A549 (cell line): ENCODE measurements at regions not wholly inside any gene's neighbourhood (a gene's known extent, or its start where the extent isn't known, plus 50 kb on each side); places are given as distances from the start of the nearest gene placed in this dataset.

Source experiments
- ATAC-seq, 2 experiments: fragments of 200-7000 bp in 1 of 2; fragments of >200 bp in 1 of 2; cut with Nextera tagmentation in 1 of 2; cut with Tn5 transposase in 1 of 2; 3 replicates each; pipeline versions ENCODE4 v1.8.0 to v1.9.1; 2018 to 2020; ENCODE audit warnings: mild to moderate bottlenecking in 1 of 2, moderate library complexity in 1 of 2
- CTCF ChIA-PET: fragments of 300-600 bp; sonication (Branson Sonifier 250); formaldehyde crosslinking; extraction: SDS; loops from one replicate; lab custom pipeline; 2021; ENCODE audit warnings: antibody characterized with exemption, inconsistent platforms; lab: Yijun Ruan, JAX
- POLR2A ChIA-PET: fragments of 350-600 bp; formaldehyde crosslinking; extraction: SDS; loops from one replicate; lab custom pipeline; 2021; ENCODE audit warnings: antibody characterized with exemption, inconsistent platforms; lab: Yijun Ruan, JAX
- DNase-seq, 2 experiments: peaks; one replicate each; pipeline versions ENCODE4 v3.0.0 to v3.0.0-alpha.2; 2011 to 2016; ENCODE audit warnings: low read depth in 1 of 2, low spot score in 1 of 2
- FAIRE-seq: peaks from 2 replicates; lab custom pipeline; 2011; peaks lifted over from hg19 to GRCh38; lab: Jason Lieb, UNC
- H3K27ac ChIP-seq, 2 experiments: fragments of >200 bp; sonication (Bioruptor Twin); formaldehyde crosslinking; 3 replicates each; pipeline ENCODE4 v1.5.1; 2016 to 2017
- H3K4me1 ChIP-seq: fragments of >200 bp; sonication (Bioruptor Twin); formaldehyde crosslinking; 3 replicates; pipeline ENCODE4 v1.6.1; 2016
- H3K4me2 ChIP-seq: fragments of >200 bp; sonication (Bioruptor Twin); formaldehyde crosslinking; 3 replicates; pipeline ENCODE4 v1.6.1; 2016
- H3K4me3 ChIP-seq: fragments of >200 bp; sonication (Bioruptor Twin); formaldehyde crosslinking; 3 replicates; pipeline ENCODE4 v1.5.1; 2016
- H3K9me3 ChIP-seq: fragments of >200 bp; sonication (Bioruptor Twin); formaldehyde crosslinking; 3 replicates; pipeline ENCODE4 v1.6.1; 2016
- BHLHE40 ChIP-seq: IDR thresholded peaks from 2 replicates; pipeline ENCODE4 v1.6.1; 2012; ENCODE audit warnings: low read depth, low read length, inconsistent platforms
- CHD2 ChIP-seq: fragments of 150-350 bp; IDR thresholded peaks from 2 replicates; pipeline ENCODE4 v1.6.1; 2014; ENCODE audit warnings: low read length; ENCODE audit not compliant: partially characterized antibody
- CHD4 ChIP-seq: fragments of 200-600 bp; sonication (generic); IDR thresholded peaks from 2 replicates; pipeline ENCODE4 v1.6.1; 2016; ENCODE audit warnings: antibody characterized with exemption, mild to moderate bottlenecking, borderline replicate concordance
- EHF ChIP-seq: fragments of 250-450 bp; sonication (Bioruptor Pico); IDR thresholded peaks from 2 replicates; pipeline ENCODE4 v1.5.0; 2020; ENCODE audit warnings: mild to moderate bottlenecking
- EHMT2 ChIP-seq: fragments of 200-600 bp; sonication (generic); IDR thresholded peaks from 2 replicates; pipeline ENCODE4 v1.6.1; 2016; ENCODE audit warnings: antibody characterized with exemption, low read depth, mild to moderate bottlenecking, moderate library complexity
- EP300 ChIP-seq, 2 experiments: fragments of >200 bp; sonication (Bioruptor Twin); formaldehyde crosslinking; IDR thresholded peaks; 2 replicates in 1 of 2; 3 replicates in 1 of 2; pipeline ENCODE4 v1.6.1; 2016 to 2017
- FOSL2 ChIP-seq, 2 experiments: fragments of 450-650 bp in 1 of 2; fragments of >200 bp in 1 of 2; sonication (Bioruptor Twin) in 1 of 2; formaldehyde crosslinking; IDR thresholded peaks; 2 replicates each; pipeline versions ENCODE4 v1.5.0 to v1.6.1; 2016 to 2020; ENCODE audit warnings: mild to moderate bottlenecking in 1 of 2, moderate library complexity in 1 of 2
- FOXS1 ChIP-seq: fragments of 250-450 bp; sonication (Bioruptor Pico); IDR thresholded peaks from 2 replicates; pipeline ENCODE4 v1.5.0; 2020; ENCODE audit warnings: mild to moderate bottlenecking, moderate library complexity
- HDAC2 ChIP-seq: fragments of 200-600 bp; sonication (generic); IDR thresholded peaks from 2 replicates; pipeline ENCODE4 v1.6.1; 2016
- HEYL ChIP-seq: fragments of 250-450 bp; sonication (Bioruptor Pico); IDR thresholded peaks from 2 replicates; pipeline ENCODE4 v1.8.0; 2021; ENCODE audit warnings: mild to moderate bottlenecking, moderate library complexity
- JUNB ChIP-seq: fragments of >200 bp; sonication (Bioruptor Twin); formaldehyde crosslinking; IDR thresholded peaks from 2 replicates; pipeline ENCODE4 v1.6.1; 2016
- RCOR1 ChIP-seq: fragments of 150-350 bp; IDR thresholded peaks from 2 replicates; pipeline ENCODE4 v1.6.1; 2014; ENCODE audit warnings: antibody characterized with exemption, low read length, low read depth
- RFX5 ChIP-seq: fragments of 450-650 bp; IDR thresholded peaks from 2 replicates; pipeline ENCODE4 v1.7.1; 2014; ENCODE audit warnings: antibody characterized with exemption, mild to moderate bottlenecking, moderate library complexity
- SREBF2 ChIP-seq: fragments of 450-650 bp; IDR thresholded peaks from 2 replicates; pipeline ENCODE4 v1.6.1; 2014; ENCODE audit warnings: mild to moderate bottlenecking, moderate library complexity
- TFCP2L1 ChIP-seq: fragments of 250-450 bp; sonication (Bioruptor Pico); IDR thresholded peaks from 2 replicates; pipeline ENCODE4 v1.5.0; 2021; ENCODE audit warnings: mild to moderate bottlenecking
- TP53 ChIP-seq: fragments of 250-450 bp; sonication (Bioruptor Pico); IDR thresholded peaks from 2 replicates; pipeline ENCODE4 v1.5.0; 2021; ENCODE audit warnings: mild to moderate bottlenecking, moderate library complexity
- ZFP36 ChIP-seq: fragments of 450-650 bp; IDR thresholded peaks from 2 replicates; pipeline ENCODE4 v1.6.1; 2014; ENCODE audit warnings: borderline replicate concordance; ENCODE audit not compliant: partially characterized antibody
- ZSCAN20 ChIP-seq: fragments of 250-450 bp; sonication (Bioruptor Pico); IDR thresholded peaks from 2 replicates; pipeline ENCODE4 v1.8.0; 2022; ENCODE audit warnings: mild to moderate bottlenecking, moderate library complexity
- WGBS: methylation state at CpG from one replicate; pipeline ENCODE4 v1.1.6; 2017; ENCODE audit errors: missing lambda C conversion rate; 5-methylcytosine and 5-hydroxymethylcytosine counted together
- TF ChIP-seq, protein P1 (sequence below): fragments of 200-600 bp; sonication (generic); IDR thresholded peaks from 2 replicates; pipeline ENCODE4 v1.6.1; 2016; ENCODE audit warnings: antibody characterized with exemption, mild to moderate bottlenecking, moderate library complexity
- TF ChIP-seq, protein P2 (sequence below): IDR thresholded peaks from 2 replicates; pipeline ENCODE4 v1.6.1; 2012; ENCODE audit warnings: low read depth, borderline replicate concordance
- TF ChIP-seq, protein P3 (sequence below): fragments of >200 bp; sonication (Bioruptor Twin); formaldehyde crosslinking; IDR thresholded peaks from 3 replicates; pipeline ENCODE4 v1.6.1; 2016

DNA sequence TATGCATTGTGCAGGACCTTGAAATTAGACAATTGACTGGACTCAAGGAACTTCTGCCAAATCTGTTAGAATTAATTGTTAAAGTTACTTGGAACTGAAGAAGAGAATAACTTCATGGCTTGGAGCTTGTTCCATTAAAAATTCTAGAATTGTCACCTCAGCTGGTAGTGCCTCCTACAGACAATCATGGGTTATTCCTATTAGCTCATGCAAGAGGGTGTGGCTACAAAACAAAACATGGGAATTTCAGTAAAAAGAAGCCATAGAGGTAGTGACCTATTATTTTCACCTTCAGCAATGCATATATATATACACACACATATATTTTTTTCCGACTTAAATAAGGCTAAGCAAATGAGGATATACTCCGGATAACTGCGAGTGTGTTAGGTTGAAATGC is 181.9 kb upstream of the DTNA start (continued):
- TF ChIP-seq, protein P1, sequence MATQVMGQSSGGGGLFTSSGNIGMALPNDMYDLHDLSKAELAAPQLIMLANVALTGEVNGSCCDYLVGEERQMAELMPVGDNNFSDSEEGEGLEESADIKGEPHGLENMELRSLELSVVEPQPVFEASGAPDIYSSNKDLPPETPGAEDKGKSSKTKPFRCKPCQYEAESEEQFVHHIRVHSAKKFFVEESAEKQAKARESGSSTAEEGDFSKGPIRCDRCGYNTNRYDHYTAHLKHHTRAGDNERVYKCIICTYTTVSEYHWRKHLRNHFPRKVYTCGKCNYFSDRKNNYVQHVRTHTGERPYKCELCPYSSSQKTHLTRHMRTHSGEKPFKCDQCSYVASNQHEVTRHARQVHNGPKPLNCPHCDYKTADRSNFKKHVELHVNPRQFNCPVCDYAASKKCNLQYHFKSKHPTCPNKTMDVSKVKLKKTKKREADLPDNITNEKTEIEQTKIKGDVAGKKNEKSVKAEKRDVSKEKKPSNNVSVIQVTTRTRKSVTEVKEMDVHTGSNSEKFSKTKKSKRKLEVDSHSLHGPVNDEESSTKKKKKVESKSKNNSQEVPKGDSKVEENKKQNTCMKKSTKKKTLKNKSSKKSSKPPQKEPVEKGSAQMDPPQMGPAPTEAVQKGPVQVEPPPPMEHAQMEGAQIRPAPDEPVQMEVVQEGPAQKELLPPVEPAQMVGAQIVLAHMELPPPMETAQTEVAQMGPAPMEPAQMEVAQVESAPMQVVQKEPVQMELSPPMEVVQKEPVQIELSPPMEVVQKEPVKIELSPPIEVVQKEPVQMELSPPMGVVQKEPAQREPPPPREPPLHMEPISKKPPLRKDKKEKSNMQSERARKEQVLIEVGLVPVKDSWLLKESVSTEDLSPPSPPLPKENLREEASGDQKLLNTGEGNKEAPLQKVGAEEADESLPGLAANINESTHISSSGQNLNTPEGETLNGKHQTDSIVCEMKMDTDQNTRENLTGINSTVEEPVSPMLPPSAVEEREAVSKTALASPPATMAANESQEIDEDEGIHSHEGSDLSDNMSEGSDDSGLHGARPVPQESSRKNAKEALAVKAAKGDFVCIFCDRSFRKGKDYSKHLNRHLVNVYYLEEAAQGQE: no peak
- TF ChIP-seq ZSCAN20 (no peak), JUNB (no peak), RCOR1 (no peak), HDAC2 (no peak), EHMT2 (no peak), SREBF2 (no peak)

DNA sequence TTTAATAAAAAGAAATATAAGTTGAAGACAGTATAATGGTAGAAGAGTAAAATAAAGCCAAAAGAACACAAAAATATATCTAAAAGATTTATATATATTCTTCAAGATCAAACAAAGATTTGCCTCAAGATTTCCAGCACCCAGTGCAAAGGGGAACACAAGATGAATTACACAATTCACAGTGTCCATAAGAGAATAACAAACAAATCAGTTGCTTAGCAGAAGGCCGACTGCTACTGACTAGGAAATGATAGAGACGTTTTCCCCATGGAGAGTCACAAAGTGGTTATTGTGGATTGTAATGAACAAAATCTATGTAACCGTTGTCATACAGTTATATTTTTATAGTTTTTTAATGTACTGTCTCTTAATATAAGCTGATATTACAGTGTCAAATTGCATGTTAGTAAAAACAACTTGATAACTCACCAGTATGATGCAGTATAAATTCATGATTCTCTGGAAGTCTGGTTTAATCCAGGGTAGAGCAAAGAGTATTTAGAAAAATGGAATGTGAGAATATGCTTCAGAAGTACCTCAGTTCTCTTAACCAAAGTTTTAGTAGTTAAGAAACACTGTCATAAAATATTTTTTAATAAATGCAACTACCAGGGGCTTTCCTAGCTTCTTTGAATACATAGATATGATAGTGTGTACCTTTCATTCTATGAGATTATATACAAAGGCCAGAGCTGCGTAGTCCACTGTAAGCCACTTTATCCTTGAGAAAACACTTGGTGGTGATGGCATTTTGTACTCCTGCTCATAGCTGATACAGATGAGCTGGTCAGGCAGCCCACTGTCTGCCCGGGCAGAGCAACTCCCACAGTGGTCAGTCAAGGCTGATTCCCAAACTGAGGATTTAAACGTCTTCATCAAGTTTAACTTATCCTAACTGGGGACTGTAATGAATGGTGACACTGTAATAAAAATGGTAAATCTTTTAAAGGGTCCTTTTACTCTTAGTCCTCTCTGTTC is 180.5 kb upstream of the DTNA start:
- POLR2A ChIA-PET: no interaction called here
- no peak for ATAC-seq
- no peak overlapping the region for H3K4me2 ChIP-seq
- no peak for TF ChIP-seq CHD2
- no peak for TF ChIP-seq JUNB
- no peak for TF ChIP-seq RFX5
- no peak for TF ChIP-seq HEYL (CRISPR knock-in tag)
- no peak for TF ChIP-seq TP53
- no peak for TF ChIP-seq EP300 (IDR thresholded peaks at IDR 0.05)
- no peak for TF ChIP-seq BHLHE40
- no peak for TF ChIP-seq ZFP36
- no peak for TF ChIP-seq TFCP2L1 (CRISPR knock-in tag)
- no peak for TF ChIP-seq FOSL2 (IDR thresholded peaks at IDR 0.05)
- no peak for TF ChIP-seq FOSL2 (CRISPR knock-in tag; IDR thresholded peaks at IDR 0.05)
- TF ChIP-seq CHD4: no peak
- TF ChIP-seq FOXS1 (CRISPR knock-in tag): no peak
- TF ChIP-seq, protein P2, sequence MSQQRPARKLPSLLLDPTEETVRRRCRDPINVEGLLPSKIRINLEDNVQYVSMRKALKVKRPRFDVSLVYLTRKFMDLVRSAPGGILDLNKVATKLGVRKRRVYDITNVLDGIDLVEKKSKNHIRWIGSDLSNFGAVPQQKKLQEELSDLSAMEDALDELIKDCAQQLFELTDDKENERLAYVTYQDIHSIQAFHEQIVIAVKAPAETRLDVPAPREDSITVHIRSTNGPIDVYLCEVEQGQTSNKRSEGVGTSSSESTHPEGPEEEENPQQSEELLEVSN: no peak
- TF ChIP-seq EHF (CRISPR knock-in tag): no peak
- TF ChIP-seq, protein P3, sequence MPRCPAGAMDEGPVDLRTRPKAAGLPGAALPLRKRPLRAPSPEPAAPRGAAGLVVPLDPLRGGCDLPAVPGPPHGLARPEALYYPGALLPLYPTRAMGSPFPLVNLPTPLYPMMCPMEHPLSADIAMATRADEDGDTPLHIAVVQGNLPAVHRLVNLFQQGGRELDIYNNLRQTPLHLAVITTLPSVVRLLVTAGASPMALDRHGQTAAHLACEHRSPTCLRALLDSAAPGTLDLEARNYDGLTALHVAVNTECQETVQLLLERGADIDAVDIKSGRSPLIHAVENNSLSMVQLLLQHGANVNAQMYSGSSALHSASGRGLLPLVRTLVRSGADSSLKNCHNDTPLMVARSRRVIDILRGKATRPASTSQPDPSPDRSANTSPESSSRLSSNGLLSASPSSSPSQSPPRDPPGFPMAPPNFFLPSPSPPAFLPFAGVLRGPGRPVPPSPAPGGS: no peak
- no peak for DNase-seq
- WGBS: under 1% methylated on average over 6 of the region's 6 CpGs
- no peak overlapping the region for H3K27ac ChIP-seq
- CTCF ChIA-PET: no interaction called here
- H3K4me1 ChIP-seq: no peaks in the 10 kb centered on the region
- no peaks in the 10 kb centered on the region for H3K9me3 ChIP-seq
- H3K4me3 ChIP-seq: no peak overlapping the region
- FAIRE-seq: no peak
